CD14-positive monocyte (primary cell): ENCODE measurements at regions not wholly inside any gene's neighbourhood (a gene's known extent, or its start where the extent isn't known, plus 50 kb on each side); places are given as distances from the start of the nearest gene placed in this dataset.
"Not testable (repeated sequence)": the region's sequence is repeated elsewhere in the genome, so short reads cannot be mapped to it uniquely, and the experiment has no call there.

Source experiments
- DNase-seq, 3 donors: peaks; one replicate each; pipeline ENCODE4 v3.0.0-alpha.2; 2011 to 2022
- H2AFZ ChIP-seq: 2 replicates; pipeline ENCODE4 v1.6.0; 2012; ENCODE audit warnings: mild to moderate bottlenecking, low read depth, low read length, inconsistent platforms; ENCODE audit not compliant: insufficient read depth, poor library complexity, severe bottlenecking
- H3K27ac ChIP-seq, 2 donors: 1 replicate in 1 of 2; 2 replicates in 1 of 2; pipeline ENCODE4 v1.5.1; 2012 to 2013; ENCODE audit warnings: low read length in 2 of 2, control low read depth in 1 of 2, inconsistent platforms in 1 of 2, low read depth in 1 of 2, mild to moderate bottlenecking in 1 of 2
- H3K27me3 ChIP-seq, 2 donors: one replicate each; pipeline versions ENCODE4 v1.6.0 to v1.6.1; 2011 to 2013; ENCODE audit warnings: low read length in 2 of 2; ENCODE audit not compliant: control insufficient read depth in 2 of 2, insufficient read depth in 2 of 2
- H3K36me3 ChIP-seq, 2 donors: replicated peaks in 1 of 2; 1 replicate in 1 of 2; 2 replicates in 1 of 2; pipeline versions ENCODE4 v1.5.1 to v1.6.1; 2012 to 2013; ENCODE audit warnings: low read length in 2 of 2, control low read depth in 1 of 2, inconsistent platforms in 1 of 2, mild to moderate bottlenecking in 1 of 2; ENCODE audit not compliant: insufficient read depth in 2 of 2, control insufficient read depth in 1 of 2
- H3K4me1 ChIP-seq, 2 donors: 1 replicate in 1 of 2; 2 replicates in 1 of 2; pipeline versions ENCODE4 v1.5.1 to v1.6.1; 2012 to 2013; ENCODE audit warnings: low read length in 2 of 2, control low read depth in 1 of 2, inconsistent platforms in 1 of 2, mild to moderate bottlenecking in 1 of 2, moderate library complexity in 1 of 2; ENCODE audit not compliant: insufficient read depth in 2 of 2, control insufficient read depth in 1 of 2
- H3K4me2 ChIP-seq: replicated peaks from 2 replicates; pipeline ENCODE3; 2012; ENCODE audit warnings: low read length, moderate library complexity, mild to moderate bottlenecking; ENCODE audit not compliant: poor library complexity, severe bottlenecking; ENCODE audit errors: extremely low read depth
- H3K4me3 ChIP-seq, 3 experiments: fragments of 200-600 bp in 1 of 3; sonication (generic) in 1 of 3; replicated peaks in 1 of 3; 1 replicate in 2 of 3; 2 replicates in 1 of 3; pipeline ENCODE4 v1.5.1; 2011 to 2013; ENCODE audit warnings: low read length in 3 of 3, mild to moderate bottlenecking in 3 of 3, control low read depth in 2 of 3, low read depth in 2 of 3, inconsistent platforms in 1 of 3, moderate library complexity in 1 of 3
- H3K79me2 ChIP-seq: 2 replicates; pipeline ENCODE4 v1.6.0; 2012; ENCODE audit warnings: mild to moderate bottlenecking, control low read depth, inconsistent platforms, low read length, moderate library complexity; ENCODE audit not compliant: insufficient read depth
- H3K9ac ChIP-seq: 2 replicates; pipeline ENCODE4 v1.6.0; 2017; ENCODE audit warnings: low read length, mild to moderate bottlenecking; ENCODE audit not compliant: insufficient read depth, poor library complexity, severe bottlenecking
- H3K9me3 ChIP-seq, 2 donors: replicated peaks in 1 of 2; 1 replicate in 1 of 2; 2 replicates in 1 of 2; pipeline versions ENCODE4 v1.5.1 to v1.6.1; 2012 to 2013; ENCODE audit warnings: low read length in 2 of 2, control low read depth in 1 of 2; ENCODE audit not compliant: control insufficient read depth in 1 of 2, insufficient read depth in 1 of 2
- H4K20me1 ChIP-seq: 2 replicates; pipeline ENCODE4 v1.6.0; 2012; ENCODE audit warnings: mild to moderate bottlenecking, low read length, control low read depth, moderate library complexity; ENCODE audit not compliant: insufficient read depth
- H3K27ac Mint-ChIP-seq, 7 donors: one replicate each; pipeline ENCODE4 v1.8.0; 2020; ENCODE audit warnings: mild to moderate bottlenecking in 7 of 7, mixed read lengths in 7 of 7, moderate library complexity in 6 of 7, inconsistent platforms in 2 of 7
- H3K27me3 Mint-ChIP-seq, 3 donors: one replicate each; pipeline ENCODE4 v1.8.0; 2021 to 2022; ENCODE audit warnings: low read depth in 3 of 3, mild to moderate bottlenecking in 3 of 3, mixed read lengths in 3 of 3, moderate library complexity in 3 of 3, inconsistent platforms in 1 of 3
- H3K36me3 Mint-ChIP-seq, 2 donors: one replicate each; pipeline ENCODE4 v1.8.0; 2020; ENCODE audit warnings: mixed read lengths in 2 of 2, inconsistent platforms in 1 of 2, mild to moderate bottlenecking in 1 of 2
- H3K4me1 Mint-ChIP-seq: one replicate; pipeline ENCODE4 v1.8.0; 2020; ENCODE audit warnings: mild to moderate bottlenecking, mixed read lengths
- H3K4me3 Mint-ChIP-seq, 2 donors: one replicate each; pipeline ENCODE4 v1.8.0; 2020; ENCODE audit warnings: mild to moderate bottlenecking in 2 of 2, mixed read lengths in 2 of 2, moderate library complexity in 1 of 2
- H3K9me3 Mint-ChIP-seq, 7 donors: one replicate each; pipeline ENCODE4 v1.8.0; 2020 to 2022; ENCODE audit warnings: mixed read lengths in 7 of 7, mild to moderate bottlenecking in 6 of 7, moderate library complexity in 6 of 7, inconsistent platforms in 2 of 7
- CTCF ChIP-seq: fragments of 200-600 bp; IDR thresholded peaks from one replicate; pipeline ENCODE4 v1.8.0; 2022; ENCODE audit warnings: antibody characterized with exemption, mild to moderate bottlenecking
- WGBS: methylation state at CpG from one replicate; pipeline ENCODE4 v1.1.5; 2013; ENCODE audit warnings: missing lambda C conversion rate; ENCODE audit not compliant: insufficient coverage; 5-methylcytosine and 5-hydroxymethylcytosine counted together
- intact Hi-C, 2 donors: fragments of 100-400 bp; cut with micrococcal nuclease; formaldehyde crosslinking; loops; one replicate each; pipeline versions ENCODE4 v1.15.0 to v1.15.1; 2023

- intact Hi-C loops = no loop called here
- H3K27me3 Mint-ChIP-seq = peaks cover 2 to 4% (median 4%) of the 10 kb centered on the region in 3 donors
- no peak for TF ChIP-seq CTCF
- H3K4me1 Mint-ChIP-seq = peaks cover 8% of the 10 kb centered on the region
- H3K9me3 ChIP-seq = peaks cover 0 to 6% of the 10 kb centered on the region in 2 donors
- no peaks in the 10 kb centered on the region for H4K20me1 ChIP-seq
- no peaks in the 10 kb centered on the region for H3K27me3 ChIP-seq
- no peak overlapping the region for H3K9ac ChIP-seq
- 100% methylated on average over 3 of the region's 4 CpGs for WGBS
- H3K27ac Mint-ChIP-seq = no peak overlapping the region
- no peaks in the 10 kb centered on the region for H3K79me2 ChIP-seq
- DNase-seq = no peak
- H3K36me3 Mint-ChIP-seq = peaks cover 0 to 6% of the 10 kb centered on the region in 2 donors
- no peak overlapping the region for H2AFZ ChIP-seq
- peaks cover 5 to 13% (median 8%) of the 10 kb centered on the region in 7 donors for H3K9me3 Mint-ChIP-seq
- H3K4me2 ChIP-seq = no peak overlapping the region
- H3K27ac ChIP-seq = no peak overlapping the region
- H3K4me3 Mint-ChIP-seq = no peak overlapping the region
- no peaks in the 10 kb centered on the region for H3K4me1 ChIP-seq
- no peaks in the 10 kb centered on the region for H3K36me3 ChIP-seq
- H3K4me3 ChIP-seq = no peak overlapping the region
Measured at GRCh38 chr1:90349510-90349909, 354.6 kb downstream of the ZNF326 start.

- intact Hi-C loops = no loop called here
- WGBS = no CpG with 5 or more reads among the region's 1 CpG
Measured at GRCh38 chr1:90348934-90349333, 354.0 kb downstream of the ZNF326 start.

GRCh38 chr1:90348459-90348858, 353.5 kb downstream of the ZNF326 start:
- H3K9me3 ChIP-seq, H3K4me1 ChIP-seq, H3K4me1 Mint-ChIP-seq, H3K27ac ChIP-seq, H3K36me3 ChIP-seq, H3K36me3 Mint-ChIP-seq, DNase-seq, H3K4me3 Mint-ChIP-seq, H3K27me3 ChIP-seq, intact Hi-C loops, H2AFZ ChIP-seq, H3K4me2 ChIP-seq, H3K79me2 ChIP-seq, H3K4me3 ChIP-seq, H4K20me1 ChIP-seq, H3K9ac ChIP-seq, H3K27me3 Mint-ChIP-seq, H3K27ac Mint-ChIP-seq: not testable (repeated sequence)
- WGBS = 98% methylated on average over 2 of the region's 2 CpGs
- peaks cover 5 to 13% (median 8%) of the 10 kb centered on the region in 7 donors for H3K9me3 Mint-ChIP-seq

More at GRCh38 chr1:90348934-90349333, 354.0 kb downstream of the ZNF326 start:
- no peak overlapping the region for H2AFZ ChIP-seq
- no peak overlapping the region for H3K27ac ChIP-seq
- peaks cover 5 to 13% (median 8%) of the 10 kb centered on the region in 7 donors for H3K9me3 Mint-ChIP-seq
- no peaks in the 10 kb centered on the region for H4K20me1 ChIP-seq
- no peak for DNase-seq
- H3K36me3 ChIP-seq = no peaks in the 10 kb centered on the region
- peaks cover 0 to 6% of the 10 kb centered on the region in 2 donors for H3K36me3 Mint-ChIP-seq
- no peak overlapping the region for H3K4me3 Mint-ChIP-seq
- peaks cover 0 to 6% of the 10 kb centered on the region in 2 donors for H3K9me3 ChIP-seq
- no peak for TF ChIP-seq CTCF
- no peak overlapping the region for H3K27ac Mint-ChIP-seq
- H3K4me1 ChIP-seq = no peaks in the 10 kb centered on the region
- H3K79me2 ChIP-seq = no peaks in the 10 kb centered on the region
- no peak overlapping the region for H3K9ac ChIP-seq
- H3K4me1 Mint-ChIP-seq = peaks cover 8% of the 10 kb centered on the region
- peaks cover 2 to 4% (median 4%) of the 10 kb centered on the region in 3 donors for H3K27me3 Mint-ChIP-seq
- no peak overlapping the region for H3K4me2 ChIP-seq
- peaks cover 0 to 4% of the 10 kb centered on the region in 2 donors for H3K27me3 ChIP-seq
- H3K4me3 ChIP-seq = no peak overlapping the region
